HG02588 (cell line): ENCODE measurements at regions not wholly inside any gene's neighbourhood (a gene's known extent, or its start where the extent isn't known, plus 50 kb on each side); places are given as distances from the start of the nearest gene placed in this dataset.

Experiments
- ATAC-seq: cut with Tn5 transposase; IDR thresholded peaks from one replicate; pipeline ENCODE4 v1.9.1; 2021; ENCODE audit warnings: mild to moderate bottlenecking, moderate library complexity; ENCODE audit not compliant: unreplicated experiment

DNA sequence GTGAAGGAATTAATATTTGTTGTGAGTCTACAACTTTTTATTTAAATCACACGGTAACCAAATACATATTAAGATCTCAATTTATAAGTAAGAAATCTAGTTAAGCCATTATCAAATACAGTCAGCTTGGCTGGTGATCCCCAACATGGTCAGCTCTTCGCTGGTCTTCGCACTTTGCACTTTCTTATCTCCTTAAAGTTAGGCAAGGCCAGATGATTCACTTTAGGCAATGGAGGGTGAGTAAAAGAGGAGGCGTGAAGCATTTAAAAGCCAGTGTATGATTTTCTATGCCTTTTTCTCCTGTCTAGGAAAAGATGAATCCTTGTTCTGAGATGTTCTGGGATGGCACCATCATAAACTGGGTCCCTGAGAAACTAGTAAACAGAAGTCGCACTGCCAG, 793.7 kb upstream of the ARGLU1 start:
- no peak for ATAC-seq

DNA sequence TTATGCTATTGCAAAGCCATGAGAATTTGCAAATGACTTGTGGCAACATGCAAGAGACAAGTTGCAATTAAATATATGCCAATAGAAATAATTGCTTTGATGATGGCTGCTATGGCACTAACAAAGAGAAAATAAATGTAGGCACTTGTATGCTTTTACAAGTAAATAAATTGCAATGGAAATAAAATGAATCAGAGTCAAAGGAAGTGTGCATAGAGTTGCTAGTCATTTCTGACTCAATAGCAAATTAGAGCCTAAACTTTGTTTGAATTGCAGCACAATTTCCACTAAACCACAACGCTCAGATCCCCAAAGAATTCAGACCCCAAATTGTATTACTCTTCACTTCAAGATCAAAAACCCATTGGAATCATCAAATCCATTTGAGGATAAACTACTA, 792.1 kb upstream of the ARGLU1 start:
- ATAC-seq = no peak

DNA sequence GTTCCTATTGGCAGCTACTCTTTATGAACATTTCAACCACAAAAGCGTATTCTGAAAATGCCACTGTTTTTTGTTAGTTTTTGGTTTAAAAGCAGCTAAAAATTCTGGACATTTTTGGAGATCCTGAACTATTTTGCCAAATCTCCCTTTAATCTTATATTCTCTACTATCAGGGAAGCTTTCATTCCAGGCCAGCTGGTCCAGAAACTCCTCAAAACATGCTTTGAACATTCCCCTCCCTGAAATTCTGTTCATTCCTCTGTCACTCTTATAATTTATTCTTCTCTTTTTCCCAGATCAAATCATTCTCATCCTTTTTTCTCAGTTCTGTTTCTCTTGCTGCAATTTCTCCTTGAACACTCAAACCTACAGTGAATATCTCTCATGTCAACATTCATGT, 790.9 kb upstream of the ARGLU1 start:
- no peak for ATAC-seq

DNA sequence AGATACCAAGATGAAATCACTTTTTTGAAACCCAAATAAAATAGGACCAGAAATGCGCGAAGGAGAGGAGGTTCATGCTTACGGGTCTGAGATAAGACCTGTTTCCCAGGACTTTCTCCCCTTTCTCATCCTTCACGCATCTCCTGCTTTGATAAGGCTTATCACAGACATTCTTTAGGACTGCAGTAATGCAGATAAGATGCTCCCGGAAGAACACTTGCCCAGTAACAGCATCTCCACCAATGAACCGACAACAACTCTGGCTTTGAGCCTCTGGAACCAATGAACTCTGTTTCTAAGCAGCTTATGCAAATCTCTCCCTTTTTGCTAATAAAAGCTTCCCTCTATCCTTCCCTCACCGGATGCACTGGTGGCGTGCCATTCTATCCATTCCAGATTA, 783.4 kb upstream of the ARGLU1 start:
- ATAC-seq = no peak

DNA sequence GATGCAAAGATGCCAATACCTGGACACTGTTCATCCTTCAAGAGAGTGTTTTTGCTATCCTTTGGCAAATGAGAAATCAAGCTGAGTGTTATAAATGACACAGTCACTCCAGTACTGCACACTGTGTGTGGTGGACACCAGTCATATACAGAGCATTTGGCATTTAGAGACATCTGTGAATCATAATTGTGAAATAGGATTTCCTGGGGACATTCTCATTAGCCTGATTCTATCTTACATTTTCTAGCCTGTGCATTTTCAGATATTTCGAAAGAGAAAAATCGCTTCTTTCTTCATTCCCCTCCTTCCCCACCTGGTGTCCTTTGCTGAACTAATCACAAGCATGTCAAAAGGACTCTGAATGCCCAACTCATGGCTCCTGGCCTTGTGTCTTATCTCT, 781.0 kb upstream of the ARGLU1 start:
- ATAC-seq = no peak

DNA sequence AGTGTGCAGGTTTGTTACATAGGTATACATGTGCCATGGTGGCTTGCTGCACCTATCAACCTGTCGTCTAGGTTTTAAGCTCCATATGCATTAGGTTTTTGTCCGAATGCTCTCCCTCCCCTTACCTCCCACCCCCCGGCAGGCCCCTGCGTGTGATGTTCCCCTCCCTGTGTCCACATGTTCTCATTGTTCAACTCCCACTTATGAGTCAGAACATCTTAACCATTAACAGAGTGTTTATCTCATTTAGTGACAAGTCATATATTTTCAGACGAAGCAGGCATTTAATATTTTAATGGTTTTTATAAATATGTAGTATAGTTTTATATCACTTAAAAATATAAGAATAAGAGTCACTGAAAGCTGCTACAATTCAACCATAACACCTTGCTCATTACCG, 780.5 kb upstream of the ARGLU1 start:
- ATAC-seq = no peak

DNA sequence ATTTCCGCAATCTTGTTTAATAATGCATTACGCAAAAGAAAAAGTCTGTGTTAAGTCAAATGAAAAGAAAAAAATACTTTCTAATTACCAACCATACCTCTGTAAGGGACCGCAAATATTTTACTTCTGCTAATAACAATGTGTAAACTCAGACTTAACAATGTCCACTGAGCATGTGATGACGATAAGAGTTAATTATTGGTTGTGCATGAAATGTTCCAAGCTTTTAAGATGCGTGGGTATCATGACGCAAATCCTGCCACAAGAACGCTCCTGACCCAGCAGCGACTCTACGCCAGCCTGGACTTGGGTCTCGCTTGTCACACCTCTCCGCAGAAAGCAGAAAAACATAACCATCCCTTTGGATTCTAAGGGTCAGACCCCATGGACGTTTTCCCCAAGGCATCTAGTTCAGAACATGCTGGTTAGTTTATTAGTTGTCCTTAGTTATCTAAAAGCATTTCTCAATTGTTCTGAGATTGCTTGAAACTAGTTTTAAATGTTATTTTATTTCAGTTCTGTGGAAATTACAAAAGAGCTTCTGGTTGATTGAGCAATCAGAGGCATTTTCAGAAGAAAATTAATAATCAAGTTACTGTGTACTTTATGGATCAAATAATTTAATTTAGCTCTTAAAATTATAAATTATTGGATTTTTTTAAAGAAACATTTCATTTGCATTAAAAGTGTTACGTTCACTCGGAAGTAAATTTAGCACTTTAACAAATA, 779.9 kb upstream of the ARGLU1 start:
- ATAC-seq = no peak

DNA sequence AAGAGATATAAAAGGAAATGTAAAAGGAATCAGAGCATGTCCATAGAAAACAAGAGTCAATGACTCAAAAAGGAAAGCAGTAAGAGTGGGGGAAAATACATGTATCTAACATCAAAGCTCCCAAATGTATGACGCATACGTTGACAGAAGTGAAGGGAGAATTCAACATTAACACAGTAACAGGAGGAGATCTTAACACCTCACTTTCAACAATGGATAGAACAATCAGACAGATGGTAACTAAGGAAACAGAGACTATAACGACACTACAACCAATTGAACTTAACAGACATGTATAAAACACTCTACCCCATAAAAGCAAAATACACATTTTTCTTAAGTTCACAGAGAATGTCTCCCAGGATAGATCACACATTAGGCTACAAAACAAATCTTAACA, 774.8 kb upstream of the ARGLU1 start:
- ATAC-seq = no peak

DNA sequence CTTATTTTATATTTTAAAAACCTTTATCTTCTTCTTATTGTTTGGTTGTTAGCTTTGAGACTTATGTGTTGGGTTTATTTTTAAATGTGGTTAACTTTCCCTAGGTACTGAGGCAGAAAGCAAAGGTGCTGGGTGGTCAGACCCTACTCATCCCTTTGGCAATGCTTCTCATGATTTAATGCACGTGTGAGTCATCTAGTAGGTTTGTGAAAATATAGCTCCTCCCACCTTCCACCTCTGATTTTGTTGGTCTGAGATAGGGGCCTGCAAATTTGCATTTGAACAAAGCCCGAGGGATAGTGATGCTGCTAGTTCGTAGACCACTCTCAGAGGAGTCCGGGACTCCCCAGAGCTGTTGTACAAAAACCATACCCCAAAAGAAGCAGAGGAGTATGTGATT, 771.3 kb upstream of the ARGLU1 start:
- ATAC-seq = no peak

DNA sequence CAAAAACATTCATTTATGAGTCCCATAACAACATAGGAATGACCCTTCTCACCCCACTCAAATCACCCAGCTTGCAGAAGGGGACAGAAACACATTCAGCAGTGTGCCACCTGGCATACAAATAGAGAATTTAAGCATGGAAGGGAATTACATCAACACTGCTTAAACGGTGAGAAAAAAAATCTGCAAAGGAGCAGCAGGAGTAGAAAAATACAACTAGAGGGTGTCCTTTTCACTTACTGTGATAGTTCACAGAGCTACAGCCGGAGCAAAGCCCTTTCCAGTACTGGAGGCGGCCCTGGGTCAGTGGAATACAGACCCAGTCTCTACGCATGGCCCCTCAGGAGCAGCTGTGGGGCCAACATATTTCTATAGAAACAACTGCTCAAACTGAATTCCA, 764.3 kb upstream of the ARGLU1 start:
- ATAC-seq = no peak

DNA sequence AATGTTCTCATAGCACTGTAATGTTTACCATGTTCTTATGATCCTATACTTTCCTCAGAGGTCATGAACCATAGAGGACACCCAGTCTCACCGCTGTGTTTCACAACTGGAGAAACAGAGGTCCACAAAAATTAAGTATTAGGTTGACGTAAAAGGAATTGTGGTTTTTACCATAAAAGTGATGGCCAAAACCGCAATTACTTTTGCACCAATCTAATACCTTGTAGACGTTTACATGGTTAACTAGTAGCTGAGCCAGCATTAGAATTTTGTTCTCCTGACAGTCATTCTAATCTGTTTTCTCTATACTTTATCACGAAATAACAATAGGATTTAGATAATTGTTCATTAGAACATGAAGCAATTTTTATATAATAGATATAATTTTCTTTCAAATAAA, 763.4 kb upstream of the ARGLU1 start:
- no peak for ATAC-seq

DNA sequence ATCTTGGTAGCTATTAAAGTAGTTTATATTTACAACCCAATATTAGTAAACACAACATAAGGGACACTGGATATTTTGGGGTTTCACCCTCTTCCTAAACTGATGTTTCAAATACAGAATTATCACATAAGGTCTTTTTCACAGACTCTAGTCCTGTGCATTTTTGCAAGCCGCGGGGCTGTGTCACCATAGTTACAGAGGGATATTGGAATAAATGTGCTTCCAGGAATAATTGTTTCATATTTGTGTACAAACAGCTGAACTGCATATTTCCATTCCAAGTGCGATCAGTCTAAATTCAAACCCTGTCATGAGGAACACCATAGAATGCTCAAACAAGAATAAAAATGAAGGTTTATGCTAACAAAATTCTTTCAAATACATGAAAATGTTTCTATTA, 762.5 kb upstream of the ARGLU1 start:
- ATAC-seq = no peak

DNA sequence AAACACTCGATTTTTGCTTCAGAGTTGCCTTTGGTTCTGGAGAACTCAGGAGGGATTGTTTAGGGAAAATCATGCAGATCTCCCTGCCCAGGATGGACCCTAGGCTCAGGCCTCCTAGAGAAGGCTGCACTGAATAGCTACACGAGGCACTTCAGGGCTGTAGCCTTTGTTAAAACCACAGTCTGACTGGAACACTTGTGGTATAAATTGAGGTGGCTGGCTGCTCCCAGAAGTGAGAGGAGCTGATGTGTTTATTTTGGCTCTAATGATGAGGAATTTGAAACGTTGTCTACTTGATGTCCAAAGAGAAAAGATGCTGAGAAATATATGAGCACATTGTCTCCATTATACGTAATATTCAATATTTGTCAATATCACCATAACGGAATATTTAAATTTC, 762.1 kb upstream of the ARGLU1 start:
- ATAC-seq = no peak

DNA sequence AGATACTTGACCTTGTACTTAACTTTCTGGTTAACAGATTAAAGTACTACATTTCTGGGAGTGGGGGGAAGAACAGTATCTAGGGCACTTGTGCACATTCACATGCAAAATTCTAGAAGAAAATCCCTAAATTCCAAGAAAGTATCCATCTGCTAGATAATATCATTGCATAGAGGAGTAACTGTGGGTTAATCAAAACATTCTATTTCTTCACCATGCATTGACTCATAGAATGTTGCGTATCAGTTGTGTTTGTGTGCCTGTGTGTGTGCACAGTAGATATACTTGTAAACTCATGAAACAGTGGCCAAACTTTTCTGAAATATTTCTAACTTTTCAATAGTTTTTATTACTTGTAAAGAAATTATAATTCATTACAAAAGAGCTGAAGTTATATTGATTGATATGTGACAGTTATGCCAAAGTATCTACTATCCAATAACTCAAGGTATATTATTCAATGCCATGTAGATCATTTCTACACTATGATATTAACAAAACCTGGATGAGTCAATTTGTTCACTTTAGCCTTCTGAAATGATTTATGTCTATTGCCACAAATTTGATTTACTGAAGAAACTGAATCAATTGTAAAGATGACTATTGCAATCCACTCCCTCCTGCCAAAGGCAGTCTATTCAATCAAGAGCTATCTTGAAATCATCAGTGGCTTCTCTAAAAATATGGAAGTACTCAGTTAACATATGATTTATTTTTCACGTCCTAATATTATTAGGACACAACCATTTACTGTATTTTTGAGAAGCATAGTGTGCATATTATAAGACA, 756.7 kb upstream of the ARGLU1 start:
- no peak for ATAC-seq

DNA sequence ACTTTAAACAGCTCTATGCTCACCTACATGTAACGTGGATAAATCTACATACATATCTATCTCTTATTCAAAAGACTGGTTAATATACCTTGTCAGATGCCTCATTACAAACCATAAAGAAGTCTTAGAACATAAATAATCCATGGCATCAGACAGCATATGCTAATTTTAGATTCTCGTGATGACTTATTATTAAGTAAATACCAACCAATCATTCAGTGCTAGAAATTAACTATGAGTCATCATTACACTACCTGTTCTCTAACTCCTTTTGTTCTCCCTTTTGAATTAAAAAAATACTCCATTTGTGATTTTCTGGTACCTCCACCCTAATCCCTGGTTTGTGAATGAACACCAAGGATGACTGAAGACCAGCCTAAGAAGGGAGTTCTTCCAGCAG, 754.3 kb upstream of the ARGLU1 start:
- ATAC-seq = no peak

DNA sequence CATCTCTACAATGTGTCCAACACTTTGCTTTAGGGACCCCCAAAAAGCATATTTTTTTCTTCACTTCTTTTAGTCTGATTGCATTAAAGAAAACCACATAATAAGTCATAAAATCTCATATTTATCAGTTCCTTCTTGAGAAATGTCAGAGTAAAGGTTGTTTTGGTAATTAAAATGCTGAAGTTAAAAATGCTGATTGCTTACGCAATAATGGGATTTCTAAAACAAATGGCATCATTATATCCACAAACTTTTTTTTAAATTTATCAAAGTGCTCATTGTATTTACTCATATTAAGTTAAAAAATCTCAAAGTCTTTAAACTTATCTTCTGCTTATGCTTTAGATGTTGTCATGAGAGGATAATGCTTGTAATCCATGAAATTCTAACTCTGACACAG, 737.2 kb upstream of the ARGLU1 start:
- ATAC-seq = no peak

DNA sequence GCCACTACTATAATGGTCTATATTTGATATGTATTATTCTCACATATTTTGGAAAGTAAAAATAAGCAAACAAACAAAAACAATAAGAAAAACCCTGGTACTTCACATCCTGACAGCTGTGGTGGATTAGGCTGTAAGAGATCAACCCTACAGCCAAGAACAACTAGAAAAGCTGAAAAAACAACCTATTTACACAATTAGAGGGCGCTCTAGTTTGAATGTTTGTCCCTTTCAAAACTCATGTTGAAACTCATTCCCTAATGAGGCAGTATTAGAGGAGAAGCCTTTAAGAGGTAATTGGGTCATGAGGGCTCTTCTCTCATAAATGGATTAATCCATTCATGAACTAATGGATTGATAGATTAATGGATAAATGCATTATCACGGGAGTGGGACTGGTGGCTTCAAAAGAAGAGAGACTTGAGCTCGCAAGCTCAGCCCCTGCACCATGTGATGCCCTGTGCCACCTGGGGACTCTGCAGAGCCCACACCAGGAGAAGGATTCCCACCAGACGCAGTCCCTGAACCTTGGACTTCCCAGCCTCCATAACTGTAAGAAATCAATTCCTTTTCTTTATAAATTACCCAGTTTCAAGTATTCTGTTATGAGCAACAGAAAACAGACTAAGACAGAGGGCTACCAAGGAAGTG, 733.9 kb upstream of the ARGLU1 start:
- no peak for ATAC-seq

DNA sequence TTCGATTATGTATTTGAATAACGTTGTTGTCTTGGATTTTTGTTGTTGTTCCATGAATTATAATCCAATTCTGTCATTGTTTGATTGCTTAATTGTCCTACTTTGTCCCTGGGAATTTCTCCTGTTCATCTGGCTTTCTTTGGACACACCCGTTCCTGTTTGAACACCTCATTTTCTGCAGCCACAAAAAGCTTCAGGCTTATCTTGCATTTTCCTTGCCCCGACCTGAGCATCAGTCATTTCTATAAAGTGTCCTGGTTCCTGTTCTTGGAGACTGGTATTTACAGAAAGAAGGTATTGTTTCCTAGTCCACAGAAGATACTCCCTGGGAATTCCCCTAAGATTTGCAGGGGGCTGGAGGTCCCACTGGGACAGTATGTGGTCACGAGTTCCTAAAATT, 731.8 kb upstream of the ARGLU1 start:
- ATAC-seq = no peak

DNA sequence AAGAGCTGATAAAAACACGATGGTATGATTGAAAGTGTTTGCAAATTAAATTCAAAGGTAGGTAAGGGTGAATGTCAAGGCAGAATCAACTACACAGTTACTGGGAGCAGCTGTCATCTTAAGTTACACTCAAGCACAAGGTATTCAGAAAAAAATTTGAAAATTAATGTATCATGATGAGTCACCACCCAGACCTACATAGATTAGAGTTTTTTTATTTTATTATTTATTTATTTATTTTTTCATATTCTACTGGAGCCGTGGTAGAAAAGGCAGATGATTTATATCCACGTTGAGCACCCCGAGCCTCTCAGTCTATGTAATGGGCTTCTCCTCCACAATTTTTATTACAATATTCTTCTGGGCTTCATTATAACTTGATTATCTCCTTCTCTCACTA, 728.9 kb upstream of the ARGLU1 start:
- ATAC-seq = no peak

DNA sequence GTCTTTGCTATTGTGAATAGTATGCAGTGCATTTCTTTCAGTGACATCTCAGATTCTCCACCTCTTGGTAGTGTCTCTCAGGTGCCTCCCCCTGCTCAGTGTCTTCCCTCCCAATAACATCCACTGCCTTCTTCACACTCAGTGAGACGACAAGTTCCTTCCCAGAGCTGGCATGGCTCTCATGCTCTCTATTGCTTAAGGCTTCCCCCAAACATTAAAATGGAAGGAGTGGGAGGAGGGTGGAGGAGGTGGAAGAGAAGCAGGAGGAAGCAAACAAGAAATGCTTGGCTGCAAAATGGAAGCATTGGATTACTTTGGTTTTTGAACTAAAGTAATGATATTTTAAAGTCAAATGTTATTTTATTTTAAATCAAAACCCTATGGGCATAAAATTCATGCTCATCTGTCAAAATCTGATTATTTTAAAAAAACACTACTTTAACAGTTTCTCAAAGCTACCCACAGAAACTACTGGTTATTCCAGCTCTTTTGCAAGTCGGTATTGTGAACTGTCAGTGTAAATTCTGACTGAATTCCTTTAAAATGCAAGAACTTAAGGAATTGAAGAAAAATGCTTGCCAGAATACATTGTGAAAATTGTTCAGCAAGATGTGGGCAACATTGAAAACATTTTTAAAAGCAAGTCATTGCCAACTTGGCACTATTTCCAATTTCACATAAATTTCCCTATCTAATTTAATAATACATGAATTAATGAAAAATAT, 727.6 kb upstream of the ARGLU1 start:
- ATAC-seq = no peak

DNA sequence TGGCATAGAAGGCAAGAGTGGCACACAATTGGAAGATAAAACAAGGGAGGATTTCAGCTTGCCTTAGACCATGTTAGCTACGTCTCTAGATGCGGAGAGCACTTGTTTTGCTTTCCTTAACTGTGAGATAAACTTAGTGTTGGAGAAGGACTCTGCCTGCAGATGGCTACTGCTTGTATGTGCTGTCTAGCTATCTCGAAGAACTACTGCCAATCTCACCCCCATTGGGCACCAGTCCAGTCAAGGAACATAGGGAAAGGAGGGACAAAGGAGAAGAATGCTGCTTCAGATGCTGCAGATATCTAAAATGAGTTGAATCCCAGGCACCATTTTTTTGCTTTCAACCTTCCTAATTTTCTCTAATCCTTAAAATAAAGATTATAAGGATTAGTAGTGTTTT, 726.0 kb upstream of the ARGLU1 start:
- no peak for ATAC-seq

DNA sequence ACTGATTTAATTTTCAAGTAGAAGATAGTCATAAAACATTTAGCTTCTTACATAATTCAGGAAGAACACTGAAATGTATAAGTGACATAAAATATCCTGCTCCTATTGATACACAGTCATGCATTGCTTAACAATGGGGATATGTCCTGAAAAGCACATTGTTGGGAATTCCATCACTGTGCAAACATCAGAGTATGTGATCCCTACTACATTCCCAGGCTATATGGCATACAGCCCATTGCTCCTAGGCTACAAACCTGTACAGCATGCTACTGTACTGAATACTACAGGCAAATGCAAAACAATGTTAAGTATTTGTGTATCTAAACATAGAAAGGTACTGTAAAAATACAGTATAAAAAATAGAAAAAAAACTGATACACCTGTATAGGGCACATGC, 723.9 kb upstream of the ARGLU1 start:
- ATAC-seq = no peak
